Islet of Langerhans (tissue), 1 donor: ENCODE measurements at regions not wholly inside any gene's neighbourhood (a gene's known extent, or its start where the extent isn't known, plus 50 kb on each side); places are given as distances from the start of the nearest gene placed in this dataset.

Experiments used
- FAIRE-seq: peaks from one replicate; lab custom pipeline; 2011; peaks lifted over from hg19 to GRCh38; lab: Jason Lieb, UNC

DNA sequence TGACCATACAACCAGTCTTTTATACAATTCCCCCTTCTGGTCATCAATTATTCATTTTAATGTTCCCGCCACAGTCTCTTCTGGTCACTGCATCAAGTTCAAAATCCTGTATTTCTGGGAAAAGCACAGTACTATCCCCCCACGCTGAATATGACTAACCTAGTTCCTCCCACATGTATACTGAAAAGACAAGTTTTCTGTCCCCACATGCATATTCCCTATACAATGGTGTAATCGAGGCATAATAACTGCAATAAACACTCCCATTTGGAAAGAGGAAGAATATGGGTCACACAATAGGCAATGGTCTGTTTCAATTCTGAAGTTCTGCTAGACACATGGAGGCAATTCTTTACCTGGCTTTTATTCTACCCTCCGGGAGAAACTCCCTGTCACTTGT lies 344.9 kb downstream of the EFNA5 start:
- FAIRE-seq, result no peak

GRCh38 chr5:107324809-107325208 lies 345.9 kb downstream of the EFNA5 start:
- no peak for FAIRE-seq

- no peak for FAIRE-seq
These were observed 346.7 kb downstream of the EFNA5 start for GRCh38 chr5:107324071-107324470.

DNA sequence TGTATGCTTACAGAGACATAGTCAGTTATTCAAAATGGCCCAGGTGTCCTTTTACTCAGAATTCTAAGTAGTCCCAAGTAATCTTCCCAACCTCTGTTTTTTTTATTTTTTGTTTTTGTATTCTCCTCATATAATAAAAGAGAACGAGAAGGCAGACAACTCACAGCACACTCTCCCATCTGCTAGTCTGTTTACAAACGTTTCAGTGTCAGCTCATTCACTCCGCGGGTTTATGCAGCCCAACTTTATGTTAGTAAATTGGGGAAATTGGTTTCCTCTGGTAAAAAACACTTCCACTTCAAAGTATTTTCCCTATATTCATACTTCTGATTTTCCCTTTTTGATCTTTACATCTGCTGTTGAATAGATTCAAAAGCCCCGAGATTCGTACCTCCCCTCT lies 347.2 kb downstream of the EFNA5 start:
- FAIRE-seq, result no peak

- no peak for FAIRE-seq
These were observed 347.8 kb downstream of the EFNA5 start for GRCh38 chr5:107322936-107323335.

- no peak for FAIRE-seq
These were observed 348.8 kb downstream of the EFNA5 start for GRCh38 chr5:107321906-107322305.

DNA sequence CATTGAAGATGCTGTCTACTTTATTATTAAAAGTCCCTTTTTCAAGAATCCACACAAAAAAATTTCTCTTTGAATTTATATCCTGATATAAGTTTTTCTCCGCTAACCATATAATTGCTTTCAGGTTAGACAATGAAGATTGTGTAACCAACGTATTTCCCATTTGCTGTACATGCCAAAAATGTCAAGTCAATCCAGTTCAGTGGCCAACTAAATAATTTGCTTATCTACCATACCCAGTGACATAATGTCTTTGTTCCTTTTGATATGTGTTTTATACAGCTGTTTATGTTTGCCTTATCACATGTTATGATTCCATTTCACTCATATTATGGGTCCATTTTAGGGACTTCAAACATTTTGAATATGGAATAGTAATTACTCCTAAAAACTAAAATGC lies 349.9 kb downstream of the EFNA5 start:
- FAIRE-seq, result no peak

DNA sequence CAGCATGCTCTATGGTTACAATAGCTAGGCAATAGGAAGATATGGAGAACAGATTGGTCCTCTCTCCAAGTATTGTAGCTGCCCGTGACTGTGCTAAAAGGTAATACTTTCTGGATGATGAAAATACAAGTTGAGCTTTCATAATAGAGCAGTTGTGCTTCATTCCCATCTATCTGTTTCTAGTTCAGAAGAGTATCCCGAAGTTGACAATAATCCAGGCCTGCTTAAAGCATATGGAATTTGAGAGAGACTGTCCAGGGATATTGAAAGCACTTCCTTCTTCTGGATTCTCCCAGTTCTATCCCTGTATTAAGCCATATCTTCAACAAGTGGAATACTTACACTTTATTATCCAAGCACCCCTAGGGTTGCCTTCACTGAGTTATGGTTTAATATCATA lies 350.4 kb downstream of the EFNA5 start:
- FAIRE-seq, result no peak

DNA sequence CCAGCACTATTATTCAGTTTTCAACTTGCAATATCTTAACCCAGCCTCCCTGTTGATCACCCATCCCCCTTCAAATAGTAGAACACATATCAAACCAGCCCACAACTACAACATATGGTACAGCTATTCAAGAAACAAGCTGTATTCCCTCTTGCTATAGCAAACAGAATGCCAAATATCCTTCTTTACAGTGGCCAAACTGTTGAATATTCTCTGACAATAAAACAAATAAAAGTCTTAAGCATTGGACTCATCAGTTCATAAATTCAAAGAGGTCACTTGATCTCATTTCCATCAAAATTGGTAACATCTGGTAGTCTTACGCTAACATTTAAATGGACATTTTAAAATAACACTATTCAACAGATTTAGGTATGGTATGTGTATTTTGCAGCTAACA lies 350.8 kb downstream of the EFNA5 start:
- FAIRE-seq, result no peak

DNA sequence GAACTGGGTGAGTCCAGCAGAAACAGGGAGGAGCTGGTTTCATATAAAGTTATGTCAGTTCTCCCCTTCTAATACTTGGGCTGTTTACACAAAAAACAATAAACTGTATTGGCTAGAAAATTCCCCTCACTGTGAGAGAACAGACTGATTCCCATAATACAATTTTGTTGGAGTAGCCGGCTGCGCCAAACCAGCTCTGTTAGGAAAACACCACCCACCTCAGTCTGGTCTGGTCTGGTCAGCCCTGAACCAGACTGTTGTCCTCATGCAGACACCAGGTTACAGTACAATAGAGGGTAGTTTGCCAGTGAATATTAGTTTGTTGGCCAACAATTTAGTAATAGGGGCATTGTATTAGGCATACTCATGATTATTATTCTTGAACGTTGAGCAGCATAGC lies 356.4 kb downstream of the EFNA5 start:
- no peak for FAIRE-seq

GRCh38 chr5:107313921-107314320 lies 356.8 kb downstream of the EFNA5 start:
- FAIRE-seq, result no peak

DNA sequence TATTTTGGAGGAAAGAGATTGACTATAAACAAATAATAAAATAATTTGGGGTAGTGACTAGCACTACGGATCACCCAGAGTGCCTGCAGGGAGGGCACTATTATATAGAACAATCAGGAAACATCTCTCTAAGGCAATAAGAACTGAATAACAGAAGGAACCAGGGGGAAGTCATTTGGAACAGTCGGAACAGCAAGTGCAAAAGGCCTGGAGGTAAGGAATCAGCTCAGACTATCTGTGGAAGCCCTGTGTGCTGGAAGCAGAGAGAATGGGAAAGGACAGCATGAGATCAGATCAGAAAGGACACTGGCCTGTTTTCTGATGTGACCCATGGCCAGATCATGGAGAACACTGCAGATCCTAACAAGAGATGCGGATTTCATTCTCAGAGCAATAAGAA lies 357.6 kb downstream of the EFNA5 start:
- FAIRE-seq, result no peak

DNA sequence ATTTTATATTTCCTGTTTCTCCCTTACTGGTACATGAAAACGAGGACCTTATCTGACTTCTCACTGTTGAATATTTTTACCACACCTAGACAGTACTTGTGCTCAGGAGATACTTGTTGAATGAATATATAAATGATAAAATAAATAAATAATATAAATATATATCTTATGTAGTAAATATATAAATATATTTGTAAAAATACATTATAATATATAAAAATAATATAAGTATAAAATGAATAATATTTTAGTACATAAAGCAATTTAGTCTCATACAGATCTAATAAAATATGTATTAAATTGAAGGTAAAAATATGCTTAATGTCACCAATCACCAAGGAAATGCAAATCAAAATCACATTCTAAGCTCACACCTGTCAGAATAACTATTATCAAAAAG lies 360.6 kb downstream of the EFNA5 start:
- peak; percentile 38 for FAIRE-seq

GRCh38 chr5:107306594-107306993 lies 364.1 kb downstream of the EFNA5 start:
- FAIRE-seq, result no peak

GRCh38 chr5:107306002-107306401 lies 364.7 kb downstream of the EFNA5 start:
- no peak for FAIRE-seq

DNA sequence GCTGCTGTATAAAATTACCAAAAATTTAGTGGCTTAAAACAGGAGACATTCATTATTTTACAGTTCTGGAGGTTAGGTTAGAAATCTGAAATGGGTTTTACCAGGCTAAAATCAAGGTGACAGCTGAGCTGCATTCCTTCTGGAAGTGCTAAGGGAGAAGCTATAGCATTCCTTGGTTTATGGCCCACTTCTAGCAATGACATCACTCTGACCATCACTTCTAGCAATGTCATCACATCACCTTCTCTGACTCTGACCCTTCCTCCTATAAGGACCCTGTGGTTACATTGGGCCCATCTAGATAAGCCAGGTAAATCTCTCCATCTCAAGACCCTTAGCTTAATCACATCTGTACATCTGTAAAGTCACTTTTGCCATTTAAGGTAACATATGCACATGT lies 366.1 kb downstream of the EFNA5 start:
- no peak for FAIRE-seq

- no peak for FAIRE-seq
These were observed 367.4 kb downstream of the EFNA5 start for GRCh38 chr5:107303171-107303968.

GRCh38 chr5:107302441-107302840 lies 368.3 kb downstream of the EFNA5 start:
- FAIRE-seq, result peak; percentile 13

GRCh38 chr5:107301999-107302398 lies 368.7 kb downstream of the EFNA5 start:
- no peak for FAIRE-seq

DNA sequence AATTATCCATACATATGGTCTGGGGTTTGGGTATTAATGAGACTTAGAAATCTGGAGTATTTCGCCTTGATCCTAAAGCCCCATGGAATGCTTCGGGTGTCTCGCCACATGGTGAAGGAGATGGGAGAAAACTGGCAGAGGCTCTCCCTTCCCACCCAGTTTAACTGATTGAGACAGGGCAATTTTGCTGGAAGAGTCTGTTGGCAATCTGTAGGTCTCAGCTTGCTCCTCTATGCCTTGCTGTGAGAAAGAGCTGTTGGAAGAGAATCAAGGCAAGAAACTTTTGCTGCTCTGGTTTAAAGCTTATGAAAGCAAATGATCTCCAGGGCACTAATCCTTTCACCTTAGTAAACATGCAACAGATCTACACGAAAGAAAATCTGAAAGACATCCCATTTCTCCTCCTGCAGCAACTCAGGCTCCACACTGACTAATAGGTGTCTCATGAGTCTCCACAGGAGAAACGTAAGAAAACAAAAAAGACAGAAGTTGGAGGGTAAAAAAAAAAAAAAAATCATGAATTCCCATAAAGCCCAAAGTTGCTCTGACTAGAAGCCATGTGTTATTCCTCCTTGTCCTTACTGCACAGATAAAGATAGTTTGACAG lies 369.9 kb downstream of the EFNA5 start:
- FAIRE-seq, result no peak

GRCh38 chr5:107296572-107296971 lies 374.2 kb downstream of the EFNA5 start:
- FAIRE-seq, result no peak

DNA sequence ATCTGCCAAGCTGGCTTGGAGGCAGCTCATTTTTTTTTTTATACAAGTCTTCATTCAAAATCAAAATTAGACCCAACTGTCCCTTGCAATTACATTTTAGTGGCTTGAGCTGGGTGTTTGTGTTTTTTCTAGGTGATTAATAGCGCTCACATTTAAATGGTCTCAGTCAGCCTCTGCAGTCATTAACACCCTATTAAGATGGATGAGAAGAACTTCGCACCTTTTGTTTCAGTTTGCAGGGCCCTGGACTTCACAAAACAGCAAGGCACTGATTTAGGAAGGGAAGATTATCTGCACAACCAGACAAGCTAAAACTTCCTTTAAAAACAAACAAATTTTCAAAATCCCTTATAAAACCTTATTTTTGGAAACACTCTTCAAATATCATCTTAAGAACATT lies 374.8 kb downstream of the EFNA5 start:
- FAIRE-seq, result no peak

DNA sequence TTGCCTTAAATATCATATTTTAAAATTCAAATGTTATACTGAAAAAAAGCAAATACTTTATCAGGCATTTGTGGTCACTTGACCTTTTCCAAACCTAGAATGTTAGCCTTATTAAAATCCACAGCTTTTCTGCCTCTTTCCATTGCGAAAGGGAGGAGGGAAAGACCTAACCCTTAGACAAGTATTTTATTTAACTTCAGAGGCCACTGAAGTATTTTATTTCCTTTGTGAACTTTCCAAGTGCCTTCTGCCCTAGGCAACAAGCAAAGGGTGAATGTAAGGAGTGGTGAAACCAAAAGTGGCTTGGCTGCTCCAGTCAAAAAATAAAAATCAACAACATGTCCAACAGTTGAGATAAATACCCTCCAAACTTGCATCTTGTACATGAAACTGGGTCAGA lies 376.1 kb downstream of the EFNA5 start:
- no peak for FAIRE-seq

DNA sequence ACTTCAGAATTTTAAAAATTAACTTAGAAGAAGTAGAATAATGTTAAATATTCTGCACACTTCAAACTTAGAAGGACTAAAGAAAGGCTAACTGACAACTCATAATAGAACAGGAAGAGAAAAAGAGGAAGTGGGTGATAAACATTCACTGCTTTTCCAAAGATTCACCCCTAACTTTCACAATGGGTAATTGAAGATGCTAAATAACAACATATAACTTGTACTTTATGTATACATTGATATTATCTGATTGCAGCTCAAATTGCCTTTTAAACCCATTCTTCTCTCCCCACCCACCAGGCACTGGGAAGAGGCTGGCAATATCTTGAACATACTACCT lies 376.6 kb downstream of the EFNA5 start:
- no peak for FAIRE-seq
